ENCODE measurements at regions not wholly inside any gene's neighbourhood (a gene's known extent, or its start where the extent isn't known, plus 50 kb on each side); places are given as distances from the start of the nearest gene placed in this dataset.
"Not testable (repeated sequence)": the region's sequence is repeated elsewhere in the genome, so short reads cannot be mapped to it uniquely, and the experiment has no call there.

- Histone ChIP-seq H3K4me2 (ENCODE audit: low read length) (no peak overlapping the region), H3K79me2 (ENCODE audit: insufficient read depth, low read length) (no peaks in the 10 kb centered on the region), H3K9me2 (ENCODE audit: low read depth, low read length) (no peaks in the 10 kb centered on the region), H3K27me3 (ENCODE audit: insufficient read depth, low read length) (no peaks in the 10 kb centered on the region), H3K4me1 (ENCODE audit: insufficient read depth, low read length, severe bottlenecking) (no peaks in the 10 kb centered on the region), H3K36me3 (ENCODE audit: insufficient read depth, low read length) (no peaks in the 10 kb centered on the region), H3K9ac (ENCODE audit: low read length) (no peak overlapping the region), H2AFZ (ENCODE audit: low read length) (no peak overlapping the region), H4K20me1 (ENCODE audit: insufficient read depth, low read length) (no peaks in the 10 kb centered on the region), H3K27ac (ENCODE audit: low read depth, low read length, poor library complexity, severe bottlenecking) (no peak overlapping the region), H3K4me3 (ENCODE audit: low read depth, low read length, poor library complexity, severe bottlenecking) (no peak overlapping the region), H3F3A (ENCODE audit: insufficient read depth, low read length) (no peaks in the 10 kb centered on the region), H3K9me3 (ENCODE audit: low read length) (no peaks in the 10 kb centered on the region)
- TF ChIP-seq EZH2 (IDR thresholded peaks at IDR 0.05; ENCODE audit: borderline replicate concordance, low read length) = no peak
Measured at GRCh38 chr12:128111333-128111732, 155.6 kb upstream of the TMEM132C start.

GRCh38 chr12:128111951-128112350 is 155.0 kb upstream of the TMEM132C start:
- H3K27ac ChIP-seq (ENCODE audit: low read depth, low read length, poor library complexity, severe bottlenecking) = no peak overlapping the region
- H4K20me1 ChIP-seq (ENCODE audit: insufficient read depth, low read length) = no peaks in the 10 kb centered on the region
- no peaks in the 10 kb centered on the region for H3K4me1 ChIP-seq (ENCODE audit: insufficient read depth, low read length, severe bottlenecking)
- no peak overlapping the region for H3K4me2 ChIP-seq (ENCODE audit: low read length)
- no peaks in the 10 kb centered on the region for H3K36me3 ChIP-seq (ENCODE audit: insufficient read depth, low read length)
- H3K4me3 ChIP-seq (ENCODE audit: low read depth, low read length, poor library complexity, severe bottlenecking) = no peak overlapping the region
- H3F3A ChIP-seq (ENCODE audit: insufficient read depth, low read length) = no peaks in the 10 kb centered on the region
- TF ChIP-seq EZH2 (IDR thresholded peaks at IDR 0.05; ENCODE audit: borderline replicate concordance, low read length) (no peak), CTCF (IDR thresholded peaks at IDR 0.05; ENCODE audit: low read length) (no peak)
- H3K9me3 ChIP-seq (ENCODE audit: low read length) = no peaks in the 10 kb centered on the region
- H2AFZ ChIP-seq (ENCODE audit: low read length) = no peak overlapping the region
- H3K9ac ChIP-seq (ENCODE audit: low read length) = no peak overlapping the region
- no peaks in the 10 kb centered on the region for H3K79me2 ChIP-seq (ENCODE audit: insufficient read depth, low read length)
- no peaks in the 10 kb centered on the region for H3K9me2 ChIP-seq (ENCODE audit: low read depth, low read length)
- H3K27me3 ChIP-seq (ENCODE audit: insufficient read depth, low read length) = no peaks in the 10 kb centered on the region

GRCh38 chr12:128113250-128113649 is 153.7 kb upstream of the TMEM132C start:
- H4K20me1 ChIP-seq (ENCODE audit: insufficient read depth, low read length); H3K4me2 ChIP-seq (ENCODE audit: low read length); H3K9ac ChIP-seq (ENCODE audit: low read length): not testable (repeated sequence)

GRCh38 chr12:128114485-128114884 is 152.5 kb upstream of the TMEM132C start:
- TF ChIP-seq CTCF (IDR thresholded peaks at IDR 0.05; ENCODE audit: low read length) (no peak), EZH2 (IDR thresholded peaks at IDR 0.05; ENCODE audit: borderline replicate concordance, low read length) (no peak)
- H3K9me3 ChIP-seq (ENCODE audit: low read length) = no peaks in the 10 kb centered on the region
- H4K20me1 ChIP-seq (ENCODE audit: insufficient read depth, low read length) = no peaks in the 10 kb centered on the region
- no peaks in the 10 kb centered on the region for H3F3A ChIP-seq (ENCODE audit: insufficient read depth, low read length)
- H3K27ac ChIP-seq (ENCODE audit: low read depth, low read length, poor library complexity, severe bottlenecking) = no peak overlapping the region
- no peaks in the 10 kb centered on the region for H3K9me2 ChIP-seq (ENCODE audit: low read depth, low read length)
- H3K4me3 ChIP-seq (ENCODE audit: low read depth, low read length, poor library complexity, severe bottlenecking) = no peak overlapping the region
- H3K79me2 ChIP-seq (ENCODE audit: insufficient read depth, low read length) = no peaks in the 10 kb centered on the region
- H3K4me1 ChIP-seq (ENCODE audit: insufficient read depth, low read length, severe bottlenecking) = no peaks in the 10 kb centered on the region
- H3K36me3 ChIP-seq (ENCODE audit: insufficient read depth, low read length) = no peaks in the 10 kb centered on the region
- H3K27me3 ChIP-seq (ENCODE audit: insufficient read depth, low read length) = no peaks in the 10 kb centered on the region
- no peak overlapping the region for H2AFZ ChIP-seq (ENCODE audit: low read length)
- no peak overlapping the region for H3K4me2 ChIP-seq (ENCODE audit: low read length)
- no peak overlapping the region for H3K9ac ChIP-seq (ENCODE audit: low read length)

More at GRCh38 chr12:128113250-128113649, 153.7 kb upstream of the TMEM132C start:
- not testable (repeated sequence) for H3K9me2 ChIP-seq (ENCODE audit: low read depth, low read length); H3F3A ChIP-seq (ENCODE audit: insufficient read depth, low read length); H3K4me1 ChIP-seq (ENCODE audit: insufficient read depth, low read length, severe bottlenecking); H3K27me3 ChIP-seq (ENCODE audit: insufficient read depth, low read length); H3K9me3 ChIP-seq (ENCODE audit: low read length); H3K4me3 ChIP-seq (ENCODE audit: low read depth, low read length, poor library complexity, severe bottlenecking); H3K36me3 ChIP-seq (ENCODE audit: insufficient read depth, low read length); H3K79me2 ChIP-seq (ENCODE audit: insufficient read depth, low read length); H2AFZ ChIP-seq (ENCODE audit: low read length); H3K27ac ChIP-seq (ENCODE audit: low read depth, low read length, poor library complexity, severe bottlenecking)
